B cell (primary cell): ENCODE measurements at regions not wholly inside any gene's neighbourhood (a gene's known extent, or its start where the extent isn't known, plus 50 kb on each side); places are given as distances from the start of the nearest gene placed in this dataset.

Experiments used
- ATAC-seq: fragments of 200-7000 bp; cut with Tn5 transposase; one replicate; pipeline ENCODE4 v1.10.0; 2021; ENCODE audit warnings: low read depth, mild to moderate bottlenecking, moderate number of reproducible peaks, moderate library complexity
- CTCF ChIA-PET: fragments of 350-600 bp; sonication (Branson Sonifier 250); formaldehyde crosslinking; loops from one replicate; lab custom pipeline; 2021; ENCODE audit warnings: antibody characterized with exemption, inconsistent platforms; lab: Charles Lee
- POLR2A ChIA-PET: fragments of 350-600 bp; sonication (Branson Sonifier 250); formaldehyde crosslinking; loops from one replicate; lab custom pipeline; 2021; ENCODE audit warnings: antibody characterized with exemption; lab: Charles Lee
- DNase-seq: peaks from one replicate; pipeline ENCODE4 v3.0.0; 2013
- H2AFZ ChIP-seq: 2 replicates; pipeline ENCODE4 v1.6.1; 2012; ENCODE audit warnings: mild to moderate bottlenecking, low read depth, low read length; ENCODE audit not compliant: insufficient read depth, poor library complexity, severe bottlenecking
- H3K27ac ChIP-seq, 2 donors: 1 replicate in 1 of 2; 2 replicates in 1 of 2; pipeline ENCODE4 v1.5.1; 2012 to 2013; ENCODE audit warnings: low read length in 2 of 2, mild to moderate bottlenecking in 2 of 2, moderate library complexity in 1 of 2
- H3K27me3 ChIP-seq, 4 experiments: fragments of 200-600 bp in 1 of 4; sonication (generic) in 1 of 4; replicated peaks in 1 of 4; 1 replicate in 2 of 4; 2 replicates in 2 of 4; pipeline versions ENCODE4 v1.6.1 to v1.7.0; 2013 to 2016; ENCODE audit warnings: low read length in 3 of 4, mild to moderate bottlenecking in 2 of 4, mixed read lengths in 1 of 4, moderate library complexity in 1 of 4; ENCODE audit not compliant: insufficient read depth in 4 of 4, control insufficient read depth in 3 of 4; ENCODE audit errors: control extremely low read depth in 1 of 4
- H3K36me3 ChIP-seq, 2 experiments: replicated peaks in 1 of 2; 1 replicate in 1 of 2; 2 replicates in 1 of 2; pipeline versions ENCODE4 v1.6.1 to v1.7.1; 2013; ENCODE audit warnings: low read length in 1 of 2; ENCODE audit not compliant: insufficient read depth in 2 of 2, control insufficient read depth in 1 of 2; ENCODE audit errors: control extremely low read depth in 1 of 2, extremely low read depth in 1 of 2
- H3K4me1 ChIP-seq, 2 donors: fragments of 200-600 bp in 1 of 2; sonication (generic) in 1 of 2; 1 replicate in 1 of 2; 2 replicates in 1 of 2; pipeline versions ENCODE4 v1.5.1 to v1.6.1; 2013 to 2017; ENCODE audit warnings: low read length in 2 of 2; ENCODE audit not compliant: control insufficient read depth in 2 of 2, insufficient read depth in 2 of 2
- H3K4me2 ChIP-seq: replicated peaks from 2 replicates; pipeline ENCODE3; 2012; ENCODE audit warnings: mild to moderate bottlenecking, low read depth, low read length; ENCODE audit not compliant: poor library complexity, severe bottlenecking
- H3K4me3 ChIP-seq, 5 experiments: fragments of 200-600 bp in 1 of 5; sonication (generic) in 1 of 5; 1 replicate in 3 of 5; 2 replicates in 2 of 5; pipeline versions ENCODE4 v1.5.1 to v1.7.0; 2011 to 2016; ENCODE audit warnings: low read length in 4 of 5, mild to moderate bottlenecking in 4 of 5, low read depth in 2 of 5, control low read depth in 1 of 5, moderate library complexity in 1 of 5; ENCODE audit not compliant: insufficient read depth in 1 of 5; ENCODE audit errors: control extremely low read depth in 1 of 5, extremely low read depth in 1 of 5
- H3K79me2 ChIP-seq: fragments of 200-600 bp; sonication (generic); one replicate; pipeline ENCODE4 v1.6.0; 2016; ENCODE audit warnings: low read length; ENCODE audit not compliant: control insufficient read depth, insufficient read depth
- H3K9ac ChIP-seq: fragments of 200-600 bp; sonication (generic); 2 replicates; pipeline ENCODE4 v1.6.1; 2017; ENCODE audit warnings: mild to moderate bottlenecking, low read length, moderate library complexity
- H3K9me3 ChIP-seq, 3 donors: one replicate each; pipeline versions ENCODE4 v1.6.1 to v1.7.1; 2013; ENCODE audit warnings: low read length in 2 of 3; ENCODE audit not compliant: control insufficient read depth in 2 of 3, insufficient read depth in 1 of 3; ENCODE audit errors: control extremely low read depth in 1 of 3
- H4K20me1 ChIP-seq: 2 replicates; pipeline ENCODE4 v1.6.0; 2012; ENCODE audit warnings: mild to moderate bottlenecking, low read length; ENCODE audit not compliant: insufficient read depth, control insufficient read depth, poor library complexity, severe bottlenecking
- H3K27ac Mint-ChIP-seq: one replicate; pipeline ENCODE4 v1.8.0; 2021; ENCODE audit warnings: mixed read lengths
- H3K27me3 Mint-ChIP-seq: one replicate; pipeline ENCODE4 v1.8.0; 2021; ENCODE audit warnings: mixed read lengths
- H3K4me1 Mint-ChIP-seq: one replicate; pipeline ENCODE4 v1.8.0; 2021; ENCODE audit warnings: mixed read lengths
- H3K4me3 Mint-ChIP-seq: one replicate; pipeline ENCODE4 v1.8.0; 2021; ENCODE audit warnings: mixed read lengths
- H3K9me3 Mint-ChIP-seq: one replicate; pipeline ENCODE4 v1.8.0; 2022; ENCODE audit warnings: mixed read lengths; ENCODE audit not compliant: insufficient read depth
- EZH2 ChIP-seq: IDR thresholded peaks from 2 replicates; pipeline ENCODE4 v1.6.1; 2012; ENCODE audit warnings: borderline replicate concordance, low read depth, mild to moderate bottlenecking, moderate library complexity, low read length; ENCODE audit not compliant: insufficient read depth, poor library complexity, severe bottlenecking
- WGBS: methylation state at CpG from one replicate; pipeline ENCODE4 v1.1.5; 2013; ENCODE audit warnings: missing lambda C conversion rate; ENCODE audit not compliant: insufficient coverage; 5-methylcytosine and 5-hydroxymethylcytosine counted together
- intact Hi-C: fragments of 100-400 bp; cut with micrococcal nuclease; formaldehyde crosslinking; loops from one replicate; pipeline ENCODE4 v1.10.0; 2022
- TF ChIP-seq, protein P1 (sequence below): fragments of 200-600 bp; IDR thresholded peaks from one replicate; pipeline ENCODE4 v1.8.0; 2022; ENCODE audit warnings: antibody characterized with exemption, mild to moderate bottlenecking

DNA sequence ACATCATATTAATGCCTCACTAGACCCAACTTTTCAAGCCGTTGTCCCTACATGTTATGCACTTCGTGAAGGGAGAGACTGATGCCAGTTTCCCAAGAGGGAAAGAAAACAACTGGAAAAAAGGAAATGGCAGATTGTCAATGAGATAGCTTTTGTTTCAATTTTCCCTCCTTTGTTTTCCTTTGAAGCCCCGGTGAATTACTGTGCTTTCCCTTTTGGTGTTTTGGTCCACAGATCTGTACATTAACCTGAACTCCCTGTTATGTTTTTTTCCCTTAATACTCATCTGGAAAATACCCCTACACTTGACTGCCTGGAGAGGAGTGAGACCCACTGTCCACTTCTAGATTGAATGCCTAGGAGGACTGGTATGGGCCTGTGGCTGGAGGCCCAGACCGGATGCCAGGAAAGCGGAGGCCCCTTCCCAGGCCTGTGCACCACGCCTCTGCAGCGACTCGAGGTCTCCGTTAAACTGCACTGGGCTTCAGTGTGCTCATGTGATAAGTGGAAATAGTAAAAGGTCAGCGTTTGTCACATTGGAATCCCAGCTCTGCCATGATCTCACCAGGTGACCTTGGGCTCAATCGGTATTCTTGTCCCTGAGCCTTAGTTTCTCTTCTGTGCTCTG, 106.4 kb downstream of the GATA6 start:
- Mint-ChIP-seq H3K9me3 (no peaks in the 10 kb centered on the region), H3K27me3 (no peaks in the 10 kb centered on the region), H3K4me1 (no peaks in the 10 kb centered on the region), H3K4me3 (no peak overlapping the region), H3K27ac (no peak overlapping the region)
- Histone ChIP-seq H3K79me2 (no peaks in the 10 kb centered on the region), H3K4me2 (no peak overlapping the region), H3K36me3 (no peaks in the 10 kb centered on the region), H4K20me1 (no peaks in the 10 kb centered on the region), H3K4me3 (no peak overlapping the region), H3K27me3 (no peaks in the 10 kb centered on the region), H3K4me1 (no peaks in the 10 kb centered on the region), H2AFZ (no peak overlapping the region), H3K9me3 (peaks cover 0 to 10% (median 0%) of the 10 kb centered on the region in 3 donors), H3K9ac (no peak overlapping the region), H3K27ac (no peak overlapping the region)
- ATAC-seq = no peak
- intact Hi-C loops = no loop called here
- ChIA-PET CTCF (no interaction called here), POLR2A (no interaction called here)
- 83% methylated on average over 8 of the region's 11 CpGs for WGBS
- no peak for DNase-seq
- TF ChIP-seq EZH2 = no peak
- TF ChIP-seq, protein P1, sequence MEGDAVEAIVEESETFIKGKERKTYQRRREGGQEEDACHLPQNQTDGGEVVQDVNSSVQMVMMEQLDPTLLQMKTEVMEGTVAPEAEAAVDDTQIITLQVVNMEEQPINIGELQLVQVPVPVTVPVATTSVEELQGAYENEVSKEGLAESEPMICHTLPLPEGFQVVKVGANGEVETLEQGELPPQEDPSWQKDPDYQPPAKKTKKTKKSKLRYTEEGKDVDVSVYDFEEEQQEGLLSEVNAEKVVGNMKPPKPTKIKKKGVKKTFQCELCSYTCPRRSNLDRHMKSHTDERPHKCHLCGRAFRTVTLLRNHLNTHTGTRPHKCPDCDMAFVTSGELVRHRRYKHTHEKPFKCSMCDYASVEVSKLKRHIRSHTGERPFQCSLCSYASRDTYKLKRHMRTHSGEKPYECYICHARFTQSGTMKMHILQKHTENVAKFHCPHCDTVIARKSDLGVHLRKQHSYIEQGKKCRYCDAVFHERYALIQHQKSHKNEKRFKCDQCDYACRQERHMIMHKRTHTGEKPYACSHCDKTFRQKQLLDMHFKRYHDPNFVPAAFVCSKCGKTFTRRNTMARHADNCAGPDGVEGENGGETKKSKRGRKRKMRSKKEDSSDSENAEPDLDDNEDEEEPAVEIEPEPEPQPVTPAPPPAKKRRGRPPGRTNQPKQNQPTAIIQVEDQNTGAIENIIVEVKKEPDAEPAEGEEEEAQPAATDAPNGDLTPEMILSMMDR = no peak

DNA sequence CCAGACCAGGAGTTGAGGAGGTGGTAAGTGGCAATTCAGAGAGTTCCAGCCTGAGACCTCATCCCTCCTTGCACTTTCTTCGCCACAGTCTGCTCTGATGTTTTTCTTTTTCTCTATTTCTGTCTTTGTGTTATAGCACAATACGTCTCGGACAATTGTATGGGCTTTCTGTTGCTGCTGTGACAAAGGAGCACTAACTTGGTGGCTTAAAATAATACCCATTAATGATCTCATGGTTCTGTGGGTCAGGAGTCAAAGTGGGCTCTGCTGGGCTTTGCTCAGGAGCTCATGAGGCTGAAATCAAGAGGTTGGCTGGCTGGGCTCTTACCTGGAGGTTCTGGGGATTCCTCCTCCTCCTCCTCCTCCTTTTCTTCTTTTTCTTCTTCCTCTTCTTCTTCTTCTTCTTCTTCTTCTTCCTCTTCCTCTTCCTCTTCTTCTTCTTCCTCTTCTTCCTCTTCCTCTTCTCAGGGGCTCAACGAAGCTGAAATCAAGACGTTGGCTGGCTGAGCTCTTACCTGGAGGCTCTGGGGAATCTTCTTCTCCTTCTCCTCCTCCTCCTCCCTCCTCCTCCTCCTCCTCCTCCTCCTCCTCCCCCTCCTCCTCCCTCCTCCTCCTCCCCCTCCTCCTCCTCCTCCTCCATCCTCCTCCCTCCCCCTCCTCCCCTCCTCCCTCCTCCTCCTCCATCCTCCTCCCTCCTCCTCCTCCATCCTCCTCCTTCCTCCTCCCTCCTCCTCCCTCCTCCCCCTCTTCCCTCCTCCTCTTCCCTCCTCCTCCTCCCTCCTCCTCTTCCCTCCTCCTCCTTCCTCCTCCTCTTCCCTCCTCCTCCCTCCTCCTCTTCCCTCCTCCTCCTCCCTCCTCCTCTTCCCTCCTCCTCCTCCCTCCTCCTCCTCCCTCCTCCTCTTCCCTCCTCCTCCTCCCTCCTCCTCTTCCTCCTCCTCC, 104.0 kb downstream of the GATA6 start:
- no CpG with 5 or more reads among the region's 5 CpGs for WGBS
- Histone ChIP-seq H4K20me1 (no peaks in the 10 kb centered on the region), H3K9ac (no peak overlapping the region), H3K9me3 (peaks cover 0 to 7% (median 0%) of the 10 kb centered on the region in 3 donors), H3K36me3 (no peaks in the 10 kb centered on the region), H3K4me1 (no peaks in the 10 kb centered on the region), H2AFZ (no peak overlapping the region), H3K4me2 (no peak overlapping the region), H3K27ac (no peak overlapping the region), H3K27me3 (peaks cover 0 to 2% (median 0%) of the 10 kb centered on the region in 4 experiments), H3K79me2 (no peaks in the 10 kb centered on the region), H3K4me3 (no peak overlapping the region)
- no peak for TF ChIP-seq EZH2
- TF ChIP-seq, protein P1 = no peak
- H3K4me3 Mint-ChIP-seq = no peak overlapping the region
- no peak for ATAC-seq
- CTCF ChIA-PET = no interaction called here
- H3K27me3 Mint-ChIP-seq = peaks cover 5% of the 10 kb centered on the region
- POLR2A ChIA-PET = no interaction called here
- DNase-seq = no peak
- no peaks in the 10 kb centered on the region for H3K9me3 Mint-ChIP-seq
- intact Hi-C loops = no loop called here
- no peaks in the 10 kb centered on the region for H3K4me1 Mint-ChIP-seq
- H3K27ac Mint-ChIP-seq = no peak overlapping the region
